ENCODE measurements at regions not wholly inside any gene's neighbourhood (a gene's known extent, or its start where the extent isn't known, plus 50 kb on each side); places are given as distances from the start of the nearest gene placed in this dataset.

- TF ChIP-seq SIX1 (CRISPR knock-in tag; IDR thresholded peaks at IDR 0.05; ENCODE audit: borderline replicate concordance) (no peak), ZNF264 (CRISPR knock-in tag; IDR thresholded peaks at IDR 0.05) (no peak), PHB2 (IDR thresholded peaks at IDR 0.05; ENCODE audit: partially characterized antibody) (no peak), THAP9 (CRISPR knock-in tag; IDR thresholded peaks at IDR 0.05; ENCODE audit: borderline replicate concordance) (peak; percentile 72), ZNF800 (CRISPR knock-in tag; IDR thresholded peaks at IDR 0.05) (no peak), PLRG1 (conservative IDR thresholded peaks at IDR 0.05) (no peak), HHEX (CRISPR knock-in tag; IDR thresholded peaks at IDR 0.05) (no peak), ZFP36L2 (CRISPR knock-in tag; IDR thresholded peaks at IDR 0.05) (no peak), IKZF1 (IDR thresholded peaks at IDR 0.05) (no peak), SATB2 (CRISPR knock-in tag; IDR thresholded peaks at IDR 0.05) (no peak), ADNP (CRISPR knock-in tag; IDR thresholded peaks at IDR 0.05) (no peak), RNF2 (conservative IDR thresholded peaks at IDR 0.05; ENCODE audit: low read depth) (no peak; the same call in 1 of the 2 replicates), TCF7L2 (IDR thresholded peaks at IDR 0.05; ENCODE audit: low read depth, low read length) (no peak), KLF12 (CRISPR knock-in tag; IDR thresholded peaks at IDR 0.05; ENCODE audit: borderline replicate concordance) (no peak), ZBTB4 (CRISPR knock-in tag; IDR thresholded peaks at IDR 0.05; ENCODE audit: borderline replicate concordance) (peak; percentile 23; the same call in 1 of the 2 replicates), AGO2 (optimal IDR thresholded peaks at IDR 0.05; ENCODE audit: low read depth, low read length) (no peak), ELF3 (CRISPR knock-in tag; IDR thresholded peaks at IDR 0.05) (peak; percentile 84), FOXJ3 (CRISPR knock-in tag; IDR thresholded peaks at IDR 0.05; ENCODE audit: borderline replicate concordance) (no peak), ZNF766 (CRISPR knock-in tag; IDR thresholded peaks at IDR 0.05; ENCODE audit: borderline replicate concordance) (peak; percentile 56; the same call in 1 of the 2 replicates), SRY (CRISPR knock-in tag; IDR thresholded peaks at IDR 0.05) (peak; percentile 86; the same call in 1 of the 2 replicates), ZNF3 (CRISPR knock-in tag; IDR thresholded peaks at IDR 0.05) (no peak), TERF1 (CRISPR knock-in tag; IDR thresholded peaks at IDR 0.05) (no peak), ZNF619 (CRISPR knock-in tag; IDR thresholded peaks at IDR 0.05) (0 out of 2 replicates have a peak, but pooled peaks have one; percentile 75), JDP2 (CRISPR knock-in tag; IDR thresholded peaks at IDR 0.05; ENCODE audit: borderline replicate concordance) (no peak)
Observed at GRCh38 chr6:43951063-43951755, 176.0 kb downstream of the MRPL14 start (continued).
